ENCODE measurements at regions not wholly inside any gene's neighbourhood (a gene's known extent, or its start where the extent isn't known, plus 50 kb on each side); places are given as distances from the start of the nearest gene placed in this dataset.

- no peaks in the 10 kb centered on the region for H3K4me1 ChIP-seq
- WGBS, 4 donors, result 54 to 71% (median 61%) methylated on average over 4 of the region's 4 CpGs
- H3K36me3 ChIP-seq, result no peaks in the 10 kb centered on the region
- H3K27ac ChIP-seq, result no peak overlapping the region
- intact Hi-C loops (cut with DNase I), result no loop called here
- ATAC-seq (no peak), DNase-seq (no peak)
- H3K27me3 ChIP-seq, result peaks cover 0 to 34% (median 3%) of the 10 kb centered on the region in 9 donors
- H3K9me3 ChIP-seq, result peaks cover 0 to 1% (median 0%) of the 10 kb centered on the region in 12 donors
- no peak for TF ChIP-seq CTCF (IDR thresholded peaks at IDR 0.05)
- no peak for TF ChIP-seq POLR2A (IDR thresholded peaks at IDR 0.05)
- no peak overlapping the region for H3K4me3 ChIP-seq
These were observed 147.4 kb upstream of the SIX2 start for GRCh38 chr2:45156605-45157004.

GRCh38 chr2:45154606-45155155 is 145.4 kb upstream of the SIX2 start:
- no peaks in the 10 kb centered on the region for H3K4me1 ChIP-seq
- H3K4me3 ChIP-seq, result no peak overlapping the region
- H3K36me3 ChIP-seq, result no peaks in the 10 kb centered on the region
- DNase-seq, result no peak
- ATAC-seq, result no peak
- peaks cover 0 to 20% (median 11%) of the 10 kb centered on the region in 12 donors for H3K9me3 ChIP-seq
- H3K27ac ChIP-seq, result no peak overlapping the region
- intact Hi-C loops (cut with DNase I), result no loop called here
- WGBS, 4 donors, result 64 to 72% (median 68%) methylated on average over 4 of the region's 4 CpGs
- H3K27me3 ChIP-seq, result peaks cover 0 to 20% (median under 1%) of the 10 kb centered on the region in 9 donors
- no peak for TF ChIP-seq CTCF (IDR thresholded peaks at IDR 0.05)
- TF ChIP-seq POLR2A (IDR thresholded peaks at IDR 0.05), result no peak

- intact Hi-C loops (cut with DNase I), result no loop called here
- H3K27ac ChIP-seq, result no peak overlapping the region
- ATAC-seq (no peak), DNase-seq (no peak)
- no peaks in the 10 kb centered on the region for H3K4me1 ChIP-seq
- H3K36me3 ChIP-seq, result no peaks in the 10 kb centered on the region
- no peak overlapping the region for H3K4me3 ChIP-seq
- H3K27me3 ChIP-seq, result peaks cover 0 to 15% (median 0%) of the 10 kb centered on the region in 9 donors
- TF ChIP-seq CTCF (IDR thresholded peaks at IDR 0.05) (no peak), POLR2A (IDR thresholded peaks at IDR 0.05) (no peak)
- H3K9me3 ChIP-seq, result peaks cover 0 to 22% (median 12%) of the 10 kb centered on the region in 12 donors
- 57 to 69% (median 60%) methylated on average over 1 of the region's 1 CpG for WGBS, 4 donors
These were observed 144.9 kb upstream of the SIX2 start for GRCh38 chr2:45154144-45154543.

GRCh38 chr2:45153121-45153520 is 143.9 kb upstream of the SIX2 start:
- DNase-seq (no peak), ATAC-seq (no peak)
- no peak for TF ChIP-seq CTCF (IDR thresholded peaks at IDR 0.05)
- TF ChIP-seq POLR2A (IDR thresholded peaks at IDR 0.05), result no peak
- 86 to 90% (median 88%) methylated on average over 9 to 10 of the region's 10 CpGs for WGBS, 4 donors
- H3K4me3 ChIP-seq, result no peak overlapping the region
- intact Hi-C loops (cut with DNase I), result no loop called here
- peaks cover 0 to 22% (median 12%) of the 10 kb centered on the region in 12 donors for H3K9me3 ChIP-seq
- no peaks in the 10 kb centered on the region for H3K36me3 ChIP-seq
- H3K4me1 ChIP-seq, result no peaks in the 10 kb centered on the region
- no peak overlapping the region for H3K27ac ChIP-seq
- peaks cover 0 to 10% (median 0%) of the 10 kb centered on the region in 9 donors for H3K27me3 ChIP-seq

Measured in heart left ventricle (tissue), 16 donors.